Right lobe of liver (tissue), 4 donors: ENCODE measurements at regions not wholly inside any gene's neighbourhood (a gene's known extent, or its start where the extent isn't known, plus 50 kb on each side); places are given as distances from the start of the nearest gene placed in this dataset.

Source experiments
- CTCF ChIP-seq, 4 donors: fragments of 200-600 bp in 3 of 4; fragments of 450-650 bp in 1 of 4; IDR thresholded peaks; one replicate each; pipeline versions ENCODE4 v1.5.1 to v1.8.0; 2016 to 2022; ENCODE audit warnings: antibody characterized with exemption in 4 of 4, mild to moderate bottlenecking in 2 of 4
- POLR2A ChIP-seq: fragments of 450-650 bp; IDR thresholded peaks from one replicate; pipeline ENCODE4 v1.6.1; 2017; ENCODE audit warnings: antibody characterized with exemption, mild to moderate bottlenecking
- donor health status: DM: no; HTN: no; CAD: no.
- donor health status: DM: no; HTN: no; CAD: no.
- donor health status: DM: no; HTN: yes; CAD: no.

GRCh38 chr5:1724822-1725602 lies 74.6 kb downstream of the MRPL36 start:
- TF ChIP-seq CTCF (IDR thresholded peaks at IDR 0.05): no peak
- no peak for TF ChIP-seq POLR2A
